Activated B cell treated with CpG ODN at 0.5 μM for 24 hours (primary cell): ENCODE measurements at regions not wholly inside any gene's neighbourhood (a gene's known extent, or its start where the extent isn't known, plus 50 kb on each side); places are given as distances from the start of the nearest gene placed in this dataset.
A peak's percentile ranks its signal among the peaks of the same experiment; 100 is the strongest.

Source experiments
- ATAC-seq: fragments of 200-7000 bp; cut with Tn5 transposase; one replicate; pipeline ENCODE4 v1.10.0; 2021; ENCODE audit warnings: low read depth, mild to moderate bottlenecking, moderate library complexity
- CTCF ChIA-PET: fragments of 350-600 bp; sonication (Branson Sonifier 250); formaldehyde crosslinking; loops from one replicate; lab custom pipeline; 2021; ENCODE audit warnings: antibody characterized with exemption; lab: Charles Lee
- POLR2A ChIA-PET: fragments of 350-600 bp; sonication (Branson Sonifier 250); formaldehyde crosslinking; loops from one replicate; lab custom pipeline; 2021; ENCODE audit warnings: antibody characterized with exemption; lab: Charles Lee
- DNase-seq: peaks from one replicate; pipeline ENCODE4 v3.0.0; 2022
- H3K27ac Mint-ChIP-seq: one replicate; pipeline ENCODE4 v1.8.0; 2020; ENCODE audit warnings: mixed read lengths
- H3K27me3 Mint-ChIP-seq: one replicate; pipeline ENCODE4 v1.8.0; 2021; ENCODE audit warnings: mixed read lengths
- H3K36me3 Mint-ChIP-seq: one replicate; pipeline ENCODE4 v1.8.0; 2021; ENCODE audit warnings: low read depth, mixed read lengths
- H3K4me1 Mint-ChIP-seq: one replicate; pipeline ENCODE4 v1.8.0; 2021; ENCODE audit warnings: mixed read lengths
- H3K4me3 Mint-ChIP-seq: one replicate; pipeline ENCODE4 v1.8.0; 2020; ENCODE audit warnings: mild to moderate bottlenecking, mixed read lengths
- H3K9me3 Mint-ChIP-seq: one replicate; pipeline ENCODE4 v1.8.0; 2020; ENCODE audit warnings: mixed read lengths
- intact Hi-C: fragments of 100-400 bp; cut with micrococcal nuclease; formaldehyde crosslinking; loops from one replicate; pipeline ENCODE4 v1.15.1; 2024
- TF ChIP-seq, protein P1 (sequence below): fragments of 200-600 bp; IDR thresholded peaks from one replicate; pipeline ENCODE4 v1.8.0; 2022; ENCODE audit warnings: antibody characterized with exemption, mild to moderate bottlenecking

DNA sequence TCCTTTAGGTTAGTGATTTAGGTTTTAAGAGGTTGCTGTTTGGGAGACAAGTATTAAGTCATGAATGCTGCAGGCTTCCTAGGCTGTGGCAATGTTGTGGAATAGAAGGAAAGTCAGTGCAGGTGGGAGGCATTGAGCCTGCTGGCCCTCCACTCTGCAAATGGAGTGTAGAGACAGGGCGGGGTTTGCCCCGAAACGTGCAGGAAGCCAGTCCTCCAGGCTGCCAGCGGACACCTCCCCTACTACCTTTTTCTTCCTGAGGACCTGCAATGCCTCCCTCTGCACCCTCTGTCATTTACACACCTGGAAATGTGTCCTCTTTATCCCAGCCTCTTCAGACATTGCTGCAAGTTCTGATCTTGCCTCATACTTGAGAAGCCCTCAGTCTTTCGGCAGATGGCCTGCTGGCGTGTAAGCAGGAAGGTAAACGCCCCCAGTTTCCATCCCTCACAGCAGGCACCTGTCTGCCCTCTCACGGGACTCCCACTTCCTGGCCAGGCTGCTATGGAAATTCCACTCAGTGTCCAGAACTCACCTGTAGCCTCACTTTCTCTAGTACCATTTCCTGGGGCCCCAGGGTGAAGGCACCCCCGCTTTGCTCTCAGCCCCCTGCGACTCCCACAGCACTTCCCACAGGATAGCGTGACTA lies 81.6 kb upstream of the BOD1 start:
- Mint-ChIP-seq H3K4me3 (peak overlapping the region; percentile 24), H3K36me3 (no peaks in the 10 kb centered on the region), H3K27ac (peak overlapping the region; percentile 36), H3K4me1 (peaks cover 38% of the 10 kb centered on the region), H3K27me3 (no peaks in the 10 kb centered on the region), H3K9me3 (no peaks in the 10 kb centered on the region)
- TF ChIP-seq, protein P1, sequence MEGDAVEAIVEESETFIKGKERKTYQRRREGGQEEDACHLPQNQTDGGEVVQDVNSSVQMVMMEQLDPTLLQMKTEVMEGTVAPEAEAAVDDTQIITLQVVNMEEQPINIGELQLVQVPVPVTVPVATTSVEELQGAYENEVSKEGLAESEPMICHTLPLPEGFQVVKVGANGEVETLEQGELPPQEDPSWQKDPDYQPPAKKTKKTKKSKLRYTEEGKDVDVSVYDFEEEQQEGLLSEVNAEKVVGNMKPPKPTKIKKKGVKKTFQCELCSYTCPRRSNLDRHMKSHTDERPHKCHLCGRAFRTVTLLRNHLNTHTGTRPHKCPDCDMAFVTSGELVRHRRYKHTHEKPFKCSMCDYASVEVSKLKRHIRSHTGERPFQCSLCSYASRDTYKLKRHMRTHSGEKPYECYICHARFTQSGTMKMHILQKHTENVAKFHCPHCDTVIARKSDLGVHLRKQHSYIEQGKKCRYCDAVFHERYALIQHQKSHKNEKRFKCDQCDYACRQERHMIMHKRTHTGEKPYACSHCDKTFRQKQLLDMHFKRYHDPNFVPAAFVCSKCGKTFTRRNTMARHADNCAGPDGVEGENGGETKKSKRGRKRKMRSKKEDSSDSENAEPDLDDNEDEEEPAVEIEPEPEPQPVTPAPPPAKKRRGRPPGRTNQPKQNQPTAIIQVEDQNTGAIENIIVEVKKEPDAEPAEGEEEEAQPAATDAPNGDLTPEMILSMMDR: no peak
- intact Hi-C loops: loop anchor here (1.0 to 5.0 kb wide), 4 partner anchors 9 to 124 kb away; no protein-coding TSS in a partner anchor
- DNase-seq (no peak), ATAC-seq (peak; percentile 35)
- CTCF ChIA-PET: no interaction called here
- POLR2A ChIA-PET: interaction anchor here (0.7 to 0.9 kb wide), 2 partner anchors 9 to 21 kb away, joined by 3 to 5 read pairs; no protein-coding TSS in a partner anchor

DNA sequence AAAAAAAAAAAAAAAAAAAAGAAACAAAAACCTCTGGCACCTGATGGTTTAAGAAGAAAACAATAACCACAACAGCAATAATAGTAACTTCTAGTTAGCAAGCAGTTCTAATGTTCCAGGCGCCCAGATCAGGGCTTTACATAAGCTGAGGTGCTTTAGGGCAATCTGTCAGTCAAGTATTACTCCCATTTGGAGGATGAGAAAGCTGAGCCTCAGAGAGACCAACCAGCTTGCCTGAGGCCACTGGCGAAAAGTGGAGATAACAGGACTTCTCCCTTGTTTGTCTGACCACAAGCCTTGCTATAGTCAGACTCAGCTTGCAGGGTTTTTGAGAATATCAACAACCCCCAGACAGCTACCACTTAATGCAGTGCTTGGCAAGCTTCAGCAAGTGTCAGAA lies 83.5 kb upstream of the BOD1 start:
- H3K27me3 Mint-ChIP-seq: no peaks in the 10 kb centered on the region
- no peak overlapping the region for H3K27ac Mint-ChIP-seq
- no peak overlapping the region for H3K4me3 Mint-ChIP-seq
- ChIA-PET POLR2A (interaction anchor here (0.9 kb wide), 1 partner anchor 28 kb away, joined by 3 read pairs; no protein-coding TSS in a partner anchor), CTCF (no interaction called here)
- intact Hi-C loops: loop anchor here (2.0 to 5.0 kb wide), 3 partner anchors 19 to 122 kb away; no protein-coding TSS in a partner anchor
- TF ChIP-seq, protein P1: no peak
- H3K9me3 Mint-ChIP-seq: no peaks in the 10 kb centered on the region
- DNase-seq: no peak
- peaks cover 38% of the 10 kb centered on the region for H3K4me1 Mint-ChIP-seq
- ATAC-seq: no peak
- H3K36me3 Mint-ChIP-seq: no peaks in the 10 kb centered on the region

DNA sequence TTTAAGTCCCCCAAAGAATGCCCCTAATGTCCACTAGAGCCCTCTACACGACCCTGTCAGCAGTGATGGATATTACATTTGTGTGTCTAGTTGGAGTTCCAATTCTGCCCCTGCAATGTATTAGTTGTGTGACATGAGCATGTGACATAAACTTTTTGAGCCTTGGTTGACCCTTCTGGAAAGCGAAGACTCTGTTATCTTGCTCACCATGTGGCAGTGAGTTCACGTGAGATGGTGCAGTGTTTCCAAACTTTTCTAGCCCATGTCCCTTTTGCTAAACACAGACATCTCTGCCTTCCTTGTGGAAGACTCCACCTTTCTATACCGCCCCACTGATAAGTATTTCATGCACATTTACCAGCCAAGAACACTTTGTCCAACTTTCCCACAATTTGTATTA lies 87.0 kb upstream of the BOD1 start:
- TF ChIP-seq, protein P1: no peak
- DNase-seq (no peak), ATAC-seq (no peak)
- Mint-ChIP-seq H3K27ac (no peak overlapping the region), H3K4me3 (no peak overlapping the region), H3K27me3 (no peaks in the 10 kb centered on the region), H3K36me3 (no peaks in the 10 kb centered on the region), H3K4me1 (peaks cover 41% of the 10 kb centered on the region), H3K9me3 (no peaks in the 10 kb centered on the region)
- POLR2A ChIA-PET: no interaction called here
- intact Hi-C loops: no loop called here
- CTCF ChIA-PET: interaction anchor here (0.6 kb wide), 1 partner anchor 215 kb away, joined by 3 read pairs; no protein-coding TSS in a partner anchor

DNA sequence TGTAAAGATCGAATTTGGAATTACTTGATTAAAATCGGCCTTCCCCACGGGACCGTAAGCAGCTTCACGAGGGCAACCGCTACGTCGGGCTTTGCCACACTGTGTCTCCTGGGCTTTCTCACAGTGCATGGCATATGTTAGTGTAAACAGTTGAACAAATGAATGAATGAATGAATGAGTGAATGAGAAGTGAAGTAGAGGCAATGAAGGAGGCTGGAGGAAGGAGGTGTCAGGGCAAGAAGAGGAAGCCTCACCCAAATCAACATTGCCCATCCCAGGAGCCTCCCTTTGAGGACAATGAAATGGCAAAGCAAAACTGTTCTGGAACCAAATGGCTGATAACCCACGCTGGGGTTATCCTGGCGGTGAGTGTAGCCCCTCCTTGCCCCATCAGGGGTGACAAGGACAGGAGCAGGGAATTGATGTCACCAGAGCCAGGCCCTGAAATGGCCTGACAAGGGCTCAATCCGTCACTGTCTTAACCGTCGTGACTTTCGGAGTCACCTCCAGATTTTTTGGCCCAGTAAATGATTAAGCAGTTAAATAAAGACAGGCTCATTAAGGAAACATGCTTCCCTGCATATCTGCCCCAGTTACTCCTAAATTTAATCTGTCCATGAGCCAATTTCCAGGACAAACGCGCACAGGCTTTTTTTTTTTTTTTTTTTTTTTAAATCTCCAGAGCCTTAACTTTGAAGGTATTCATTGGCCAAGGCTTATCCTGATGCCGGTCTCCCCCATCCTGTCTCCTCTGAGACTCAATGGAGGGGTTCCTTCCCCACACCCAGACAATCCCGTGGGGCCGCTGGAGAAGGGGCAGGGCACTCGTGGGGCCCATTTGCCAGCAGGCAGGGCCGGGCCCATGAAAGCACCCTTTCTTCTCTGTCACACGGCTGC lies 88.4 kb upstream of the BOD1 start:
- Mint-ChIP-seq H3K4me1 (peaks cover 30% of the 10 kb centered on the region), H3K36me3 (no peaks in the 10 kb centered on the region), H3K9me3 (no peaks in the 10 kb centered on the region), H3K4me3 (no peak overlapping the region), H3K27ac (no peak overlapping the region), H3K27me3 (no peaks in the 10 kb centered on the region)
- ATAC-seq: no peak
- POLR2A ChIA-PET: no interaction called here
- intact Hi-C loops: loop anchor here (5.0 kb wide), 1 partner anchor 42 kb away; no protein-coding TSS in a partner anchor
- TF ChIP-seq, protein P1: no peak
- CTCF ChIA-PET: no interaction called here
- no peak for DNase-seq
